ENCODE measurements at regions not wholly inside any gene's neighbourhood (a gene's known extent, or its start where the extent isn't known, plus 50 kb on each side); places are given as distances from the start of the nearest gene placed in this dataset.

DNA sequence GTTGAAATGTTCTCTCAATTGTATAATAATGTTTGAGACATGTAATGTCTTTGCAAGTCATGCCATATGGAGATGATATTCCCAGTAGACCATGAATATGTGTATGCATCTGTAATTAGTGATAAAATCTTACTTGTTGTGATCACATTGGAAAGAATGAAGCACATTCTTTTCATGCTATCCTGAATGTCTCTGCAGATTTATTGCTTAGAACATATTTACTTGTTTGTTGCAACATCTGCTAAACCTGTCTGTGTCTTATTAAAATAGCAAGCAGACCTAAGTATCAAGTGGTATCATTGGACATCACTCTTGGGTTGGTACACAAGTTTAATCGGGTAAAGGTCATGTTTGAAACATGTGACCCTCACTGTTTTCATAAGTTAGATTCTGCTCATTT lies 265.5 kb upstream of the CD180 start:
- Histone ChIP-seq H4K20me1 (ENCODE audit: control insufficient read depth, insufficient read depth, low read depth, low read length) (no peaks in the 10 kb centered on the region), H3K27ac (ENCODE audit: low read depth, low read length) (no peak overlapping the region), H3K4me3 (ENCODE audit: low read length) (no peak overlapping the region), H3K27me3 (ENCODE audit: control insufficient read depth, low read length) (no peaks in the 10 kb centered on the region), H3K4me1 (ENCODE audit: control insufficient read depth, low read length) (no peaks in the 10 kb centered on the region), H3K79me2 (ENCODE audit: control insufficient read depth, low read length) (no peaks in the 10 kb centered on the region), H3K36me3 (ENCODE audit: control insufficient read depth, low read length) (no peaks in the 10 kb centered on the region), H3K9me2 (replicated peaks; ENCODE audit: control insufficient read depth, low read length) (no peaks in the 10 kb centered on the region), H3K4me2 (ENCODE audit: low read length) (no peak overlapping the region), H3K9me3 (ENCODE audit: control insufficient read depth, insufficient read depth, low read length) (no peaks in the 10 kb centered on the region), H3F3A (ENCODE audit: control insufficient read depth, insufficient read depth) (no peaks in the 10 kb centered on the region)
- TF ChIP-seq, protein P1, sequence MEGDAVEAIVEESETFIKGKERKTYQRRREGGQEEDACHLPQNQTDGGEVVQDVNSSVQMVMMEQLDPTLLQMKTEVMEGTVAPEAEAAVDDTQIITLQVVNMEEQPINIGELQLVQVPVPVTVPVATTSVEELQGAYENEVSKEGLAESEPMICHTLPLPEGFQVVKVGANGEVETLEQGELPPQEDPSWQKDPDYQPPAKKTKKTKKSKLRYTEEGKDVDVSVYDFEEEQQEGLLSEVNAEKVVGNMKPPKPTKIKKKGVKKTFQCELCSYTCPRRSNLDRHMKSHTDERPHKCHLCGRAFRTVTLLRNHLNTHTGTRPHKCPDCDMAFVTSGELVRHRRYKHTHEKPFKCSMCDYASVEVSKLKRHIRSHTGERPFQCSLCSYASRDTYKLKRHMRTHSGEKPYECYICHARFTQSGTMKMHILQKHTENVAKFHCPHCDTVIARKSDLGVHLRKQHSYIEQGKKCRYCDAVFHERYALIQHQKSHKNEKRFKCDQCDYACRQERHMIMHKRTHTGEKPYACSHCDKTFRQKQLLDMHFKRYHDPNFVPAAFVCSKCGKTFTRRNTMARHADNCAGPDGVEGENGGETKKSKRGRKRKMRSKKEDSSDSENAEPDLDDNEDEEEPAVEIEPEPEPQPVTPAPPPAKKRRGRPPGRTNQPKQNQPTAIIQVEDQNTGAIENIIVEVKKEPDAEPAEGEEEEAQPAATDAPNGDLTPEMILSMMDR (IDR thresholded peaks at IDR 0.05; ENCODE audit: low read depth, low read length, poor library complexity, severe bottlenecking): no peak

DNA sequence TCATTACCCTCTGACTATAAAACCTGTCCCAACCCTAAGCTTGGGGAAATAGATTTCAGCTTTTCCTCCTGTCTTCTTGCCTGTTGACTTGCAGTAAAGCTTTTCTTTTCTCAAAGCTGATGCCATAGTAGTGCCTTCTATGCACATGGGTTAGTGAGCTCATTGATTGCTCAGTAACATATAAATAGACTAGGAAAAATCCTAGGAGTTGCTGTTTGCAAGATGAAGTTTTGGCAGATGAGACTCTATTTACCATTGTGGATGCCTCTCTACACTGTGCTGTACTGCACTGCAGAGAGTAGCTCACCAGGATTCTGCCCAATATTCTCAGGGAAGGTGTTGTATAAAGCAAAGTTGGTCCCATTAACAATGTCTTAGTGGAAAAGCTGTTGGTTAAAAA lies 262.7 kb upstream of the CD180 start:
- Histone ChIP-seq H3K36me3 (ENCODE audit: control insufficient read depth, low read length) (no peaks in the 10 kb centered on the region), H3K4me2 (ENCODE audit: low read length) (no peak overlapping the region), H3K4me1 (ENCODE audit: control insufficient read depth, low read length) (no peaks in the 10 kb centered on the region), H3K27ac (ENCODE audit: low read depth, low read length) (no peak overlapping the region), H3K9me3 (ENCODE audit: control insufficient read depth, insufficient read depth, low read length) (no peaks in the 10 kb centered on the region), H3F3A (ENCODE audit: control insufficient read depth, insufficient read depth) (no peaks in the 10 kb centered on the region), H3K79me2 (ENCODE audit: control insufficient read depth, low read length) (no peaks in the 10 kb centered on the region), H3K9me2 (replicated peaks; ENCODE audit: control insufficient read depth, low read length) (no peaks in the 10 kb centered on the region), H3K4me3 (ENCODE audit: low read length) (no peak overlapping the region), H3K27me3 (ENCODE audit: control insufficient read depth, low read length) (no peaks in the 10 kb centered on the region), H4K20me1 (ENCODE audit: control insufficient read depth, insufficient read depth, low read depth, low read length) (no peaks in the 10 kb centered on the region)
- no peak for TF ChIP-seq EZH2phosphoT487 (IDR thresholded peaks at IDR 0.05; ENCODE audit: borderline replicate concordance, low read length)
- TF ChIP-seq, protein P1 (IDR thresholded peaks at IDR 0.05; ENCODE audit: low read depth, low read length, poor library complexity, severe bottlenecking): no peak

DNA sequence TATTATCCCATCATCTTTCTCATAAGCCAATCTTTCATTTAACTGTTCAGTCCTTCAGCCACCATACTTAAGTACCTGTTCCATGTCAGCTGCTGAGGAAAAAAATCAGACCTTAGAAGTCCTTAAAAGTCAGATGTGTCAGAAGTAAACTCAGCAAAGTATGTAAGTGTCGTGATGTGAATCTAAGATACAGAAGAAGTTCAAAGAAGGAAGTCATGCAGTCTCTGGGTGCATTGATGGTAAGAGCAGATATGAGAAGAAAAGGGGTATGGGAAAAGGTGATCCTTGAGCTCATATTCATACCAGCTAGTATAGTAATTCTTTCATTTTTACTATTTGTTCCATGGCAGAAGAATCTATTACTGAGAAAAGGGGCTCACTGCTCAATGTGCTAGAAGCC lies 259.4 kb upstream of the CD180 start:
- Histone ChIP-seq H4K20me1 (ENCODE audit: control insufficient read depth, insufficient read depth, low read depth, low read length) (no peaks in the 10 kb centered on the region), H3K4me1 (ENCODE audit: control insufficient read depth, low read length) (no peaks in the 10 kb centered on the region), H3K4me2 (ENCODE audit: low read length) (no peak overlapping the region), H3K9me2 (replicated peaks; ENCODE audit: control insufficient read depth, low read length) (no peaks in the 10 kb centered on the region), H3K9me3 (ENCODE audit: control insufficient read depth, insufficient read depth, low read length) (no peaks in the 10 kb centered on the region), H3K79me2 (ENCODE audit: control insufficient read depth, low read length) (no peaks in the 10 kb centered on the region), H3F3A (ENCODE audit: control insufficient read depth, insufficient read depth) (no peaks in the 10 kb centered on the region), H3K4me3 (ENCODE audit: low read length) (no peak overlapping the region), H3K27ac (ENCODE audit: low read depth, low read length) (no peak overlapping the region), H3K36me3 (ENCODE audit: control insufficient read depth, low read length) (no peaks in the 10 kb centered on the region), H3K27me3 (ENCODE audit: control insufficient read depth, low read length) (no peaks in the 10 kb centered on the region)
- TF ChIP-seq EZH2phosphoT487 (IDR thresholded peaks at IDR 0.05; ENCODE audit: borderline replicate concordance, low read length): no peak
- TF ChIP-seq, protein P1 (IDR thresholded peaks at IDR 0.05; ENCODE audit: low read depth, low read length, poor library complexity, severe bottlenecking): no peak

Measured in DOHH2 (cell line).